GM23248 (cell line): ENCODE measurements at regions not wholly inside any gene's neighbourhood (a gene's known extent, or its start where the extent isn't known, plus 50 kb on each side); places are given as distances from the start of the nearest gene placed in this dataset.

ENCODE experiments used
- DNase-seq: peaks from one replicate; pipeline ENCODE4 v3.0.0-alpha.2; 2015
- H2AFZ ChIP-seq: fragments of 200-600 bp; sonication (generic); 2 replicates; pipeline ENCODE4 v1.6.1; 2016; ENCODE audit warnings: antibody characterized with exemption
- H3F3A ChIP-seq: fragments of 200-600 bp; sonication (generic); 2 replicates; pipeline ENCODE4 v1.6.1; 2016; ENCODE audit warnings: mild to moderate bottlenecking, antibody characterized with exemption, mixed run types; ENCODE audit not compliant: insufficient read depth
- H3K27ac ChIP-seq: fragments of 200-600 bp; sonication (generic); 2 replicates; pipeline ENCODE4 v1.5.1; 2016; ENCODE audit warnings: mild to moderate bottlenecking
- H3K27me3 ChIP-seq: fragments of 200-600 bp; sonication (generic); replicated peaks from 2 replicates; pipeline ENCODE4 v1.6.1; 2016; ENCODE audit warnings: mild to moderate bottlenecking; ENCODE audit not compliant: insufficient read depth
- H3K36me3 ChIP-seq: fragments of 200-600 bp; sonication (generic); 2 replicates; pipeline ENCODE4 v1.6.1; 2016; ENCODE audit warnings: low read depth, mild to moderate bottlenecking
- H3K4me1 ChIP-seq: fragments of 200-600 bp; sonication (generic); 2 replicates; pipeline ENCODE4 v1.6.1; 2016; ENCODE audit warnings: mild to moderate bottlenecking; ENCODE audit not compliant: insufficient read depth
- H3K4me2 ChIP-seq: fragments of 200-600 bp; sonication (generic); one replicate; pipeline ENCODE4 v1.6.1; 2016; ENCODE audit warnings: mild to moderate bottlenecking; ENCODE audit not compliant: unreplicated experiment
- H3K4me3 ChIP-seq: fragments of 200-600 bp; sonication (generic); 2 replicates; pipeline ENCODE4 v1.5.1; 2016; ENCODE audit warnings: mild to moderate bottlenecking
- H3K79me2 ChIP-seq: fragments of 200-600 bp; sonication (generic); 2 replicates; pipeline ENCODE4 v1.6.1; 2016; ENCODE audit warnings: mild to moderate bottlenecking; ENCODE audit not compliant: insufficient read depth
- H3K9ac ChIP-seq: fragments of 200-600 bp; sonication (generic); 2 replicates; pipeline ENCODE4 v1.6.1; 2016; ENCODE audit warnings: mild to moderate bottlenecking
- H3K9me2 ChIP-seq: fragments of 200-600 bp; sonication (generic); 2 replicates; pipeline ENCODE4 v1.6.1; 2016; ENCODE audit warnings: mixed run types, mild to moderate bottlenecking, moderate library complexity; ENCODE audit not compliant: insufficient read depth
- H3K9me3 ChIP-seq: fragments of 200-600 bp; sonication (generic); one replicate; pipeline ENCODE4 v1.6.1; 2017; ENCODE audit warnings: low read depth
- H4K20me1 ChIP-seq: fragments of 200-600 bp; sonication (generic); 2 replicates; pipeline ENCODE4 v1.6.0; 2016; ENCODE audit not compliant: insufficient read depth
- EZH2 ChIP-seq: fragments of 200-600 bp; sonication (generic); IDR thresholded peaks from 2 replicates; pipeline ENCODE4 v1.6.1; 2018; ENCODE audit warnings: antibody characterized with exemption, mild to moderate bottlenecking; ENCODE audit not compliant: insufficient read depth, poor library complexity, severe bottlenecking
- EZH2phosphoT487 ChIP-seq: fragments of 200-600 bp; sonication (generic); IDR thresholded peaks from 2 replicates; pipeline ENCODE4 v1.6.1; 2018; ENCODE audit warnings: antibody characterized with exemption, moderate library complexity, mild to moderate bottlenecking, low read depth; ENCODE audit not compliant: insufficient read depth
- WGBS, 2 experiments: methylation state at CpG; one replicate each; pipeline ENCODE4 v1.1.6; 2015 to 2017; ENCODE audit warnings: low lambda C conversion rate in 2 of 2, low coverage in 1 of 2; ENCODE audit errors: missing lambda C conversion rate in 2 of 2; 5-methylcytosine and 5-hydroxymethylcytosine counted together
- in situ Hi-C: fragments of 300-500 bp; cut with MboI; formaldehyde crosslinking; loops from 2 replicates; pipeline ENCODE4 v1.15.0; 2020

- Histone ChIP-seq H3K9ac (no peak overlapping the region), H3K9me2 (peaks cover 4% of the 10 kb centered on the region; the same call in 1 of the 2 replicates), H3F3A (peaks cover 27% of the 10 kb centered on the region), H3K79me2 (no peaks in the 10 kb centered on the region), H2AFZ (no peak overlapping the region), H3K27ac (no peak overlapping the region), H3K4me1 (peaks cover 31% of the 10 kb centered on the region), H3K4me2 (no peak overlapping the region), H3K27me3 (no peaks in the 10 kb centered on the region), H3K4me3 (no peak overlapping the region), H4K20me1 (no peaks in the 10 kb centered on the region), H3K36me3 (no peaks in the 10 kb centered on the region), H3K9me3 (no peaks in the 10 kb centered on the region)
- in situ Hi-C loops, result no loop called here
- WGBS, 2 experiments, result 99 to 100% methylated on average over 2 of the region's 2 CpGs
- TF ChIP-seq EZH2, result no peak
- no peak for TF ChIP-seq EZH2phosphoT487
- DNase-seq, result no peak
Measured at GRCh38 chr16:65334081-65334480, 212.2 kb upstream of the CDH11 start.

- no peaks in the 10 kb centered on the region for H4K20me1 ChIP-seq
- no peak for DNase-seq
- H3K4me2 ChIP-seq, result no peak overlapping the region
- 90 to 91% methylated on average over 2 of the region's 2 CpGs for WGBS, 2 experiments
- no peak overlapping the region for H2AFZ ChIP-seq
- peaks cover 4% of the 10 kb centered on the region; the same call in 1 of the 2 replicates for H3K9me2 ChIP-seq
- H3K9me3 ChIP-seq, result no peaks in the 10 kb centered on the region
- H3F3A ChIP-seq, result peaks cover 27% of the 10 kb centered on the region
- in situ Hi-C loops, result no loop called here
- H3K79me2 ChIP-seq, result no peaks in the 10 kb centered on the region
- no peak overlapping the region for H3K27ac ChIP-seq
- H3K36me3 ChIP-seq, result no peaks in the 10 kb centered on the region
- H3K4me1 ChIP-seq, result peaks cover 31% of the 10 kb centered on the region
- no peak overlapping the region for H3K4me3 ChIP-seq
- H3K27me3 ChIP-seq, result no peaks in the 10 kb centered on the region
- TF ChIP-seq EZH2, result no peak
- TF ChIP-seq EZH2phosphoT487, result no peak
- no peak overlapping the region for H3K9ac ChIP-seq
Measured at GRCh38 chr16:65333283-65333682, 211.4 kb upstream of the CDH11 start.

GRCh38 chr16:65327346-65327745 lies 205.5 kb upstream of the CDH11 start:
- no peaks in the 10 kb centered on the region for H3K36me3 ChIP-seq

GRCh38 chr16:65323655-65324237 lies 201.9 kb upstream of the CDH11 start:
- Histone ChIP-seq H3F3A (no peaks in the 10 kb centered on the region), H3K36me3 (no peaks in the 10 kb centered on the region), H3K4me1 (peaks cover 6% of the 10 kb centered on the region; the same call in 1 of the 2 replicates), H3K4me2 (no peak overlapping the region), H3K9me2 (no peaks in the 10 kb centered on the region), H3K79me2 (no peaks in the 10 kb centered on the region), H3K9ac (no peak overlapping the region), H4K20me1 (no peaks in the 10 kb centered on the region), H3K27ac (no peak overlapping the region), H3K4me3 (no peak overlapping the region), H3K9me3 (no peaks in the 10 kb centered on the region), H2AFZ (no peak overlapping the region), H3K27me3 (no peaks in the 10 kb centered on the region)
- DNase-seq, result no peak
- 65 to 67% methylated on average over 2 of the region's 2 CpGs for WGBS, 2 experiments
- TF ChIP-seq EZH2phosphoT487, result no peak
- no peak for TF ChIP-seq EZH2
- in situ Hi-C loops, result no loop called here

More at GRCh38 chr16:65327346-65327745, 205.5 kb upstream of the CDH11 start:
- Histone ChIP-seq H3K27me3 (no peaks in the 10 kb centered on the region), H3K79me2 (no peaks in the 10 kb centered on the region), H3F3A (peaks cover 14% of the 10 kb centered on the region), H3K27ac (no peak overlapping the region), H3K4me2 (no peak overlapping the region), H3K4me1 (peaks cover 16% of the 10 kb centered on the region), H2AFZ (no peak overlapping the region), H4K20me1 (no peaks in the 10 kb centered on the region), H3K4me3 (no peak overlapping the region), H3K9me3 (no peaks in the 10 kb centered on the region), H3K9ac (no peak overlapping the region), H3K9me2 (no peaks in the 10 kb centered on the region)
- no peak for DNase-seq
- TF ChIP-seq EZH2phosphoT487 (no peak), EZH2 (no peak)
- WGBS, 2 experiments, result 74 to 88% methylated on average over 2 of the region's 2 CpGs
- in situ Hi-C loops, result no loop called here
